ENCODE measurements at regions not wholly inside any gene's neighbourhood (a gene's known extent, or its start where the extent isn't known, plus 50 kb on each side); places are given as distances from the start of the nearest gene placed in this dataset.
A peak's percentile ranks its signal among the peaks of the same experiment; 100 is the strongest.
"Not testable (repeated sequence)": the region's sequence is repeated elsewhere in the genome, so short reads cannot be mapped to it uniquely, and the experiment has no call there.

DNA sequence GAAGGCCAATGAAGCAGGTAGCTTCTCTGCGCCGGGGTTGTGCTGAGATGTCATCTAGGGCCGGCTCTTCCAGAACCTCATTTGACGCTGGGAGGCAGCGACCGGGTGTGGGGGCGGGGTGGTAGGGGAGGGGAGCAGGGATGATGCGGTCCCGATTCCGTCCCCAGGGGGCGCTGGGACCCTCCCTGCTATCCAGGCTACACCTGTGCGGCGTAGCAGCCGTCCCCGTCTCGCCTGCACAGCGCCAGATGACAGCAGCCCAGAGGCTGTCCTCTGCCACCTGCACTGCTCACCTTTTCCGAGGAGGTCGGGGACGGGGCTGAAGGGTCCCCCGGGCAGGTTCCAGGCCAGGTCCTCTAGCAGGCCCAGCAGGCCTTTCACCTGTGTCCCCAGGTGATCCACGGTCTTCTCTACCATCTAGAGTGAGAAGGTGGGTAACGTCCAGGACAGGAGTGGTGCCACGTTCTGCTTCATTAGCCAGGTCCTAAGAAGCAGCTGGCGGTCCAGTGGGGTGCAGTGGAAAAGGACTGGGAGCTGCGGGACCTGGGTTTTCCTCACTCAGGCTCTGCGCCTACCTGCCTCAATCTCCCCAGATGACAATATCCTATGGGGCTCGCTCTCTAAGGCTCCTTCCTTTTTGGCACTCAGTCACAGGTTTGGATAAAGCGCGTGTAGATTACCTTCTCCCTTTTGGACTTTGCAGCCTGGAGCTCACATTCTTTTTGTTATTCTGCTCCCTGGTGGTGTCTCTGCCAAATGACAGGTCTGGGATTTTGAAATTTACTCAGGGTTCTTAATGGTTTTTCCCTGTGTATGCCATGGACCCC, 56.0 kb upstream of the RAB6C start:
- FAIRE-seq: peak; percentile 94

- FAIRE-seq: not testable (repeated sequence)
These were observed 55.4 kb upstream of the RAB6C start for GRCh38 chr2:129924115-129924514.

DNA sequence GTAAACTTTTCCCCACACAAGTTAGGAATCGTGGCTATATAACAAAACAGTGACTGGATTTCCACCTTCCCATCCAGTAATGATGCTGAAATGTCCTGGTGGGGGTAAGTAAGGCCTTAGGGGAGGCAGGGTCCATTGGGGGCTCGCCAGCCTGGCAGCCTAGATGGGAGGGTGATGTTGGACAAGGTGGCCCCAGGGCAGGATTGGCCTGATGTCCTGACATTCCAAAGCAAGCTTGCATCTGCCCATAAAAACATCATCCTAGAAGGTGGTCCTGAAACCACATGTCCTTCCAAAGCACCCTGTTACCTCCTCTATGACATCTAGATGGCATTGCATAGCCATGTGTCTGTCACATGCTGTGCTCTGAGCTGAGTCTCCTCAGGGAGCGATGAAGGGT, 54.1 kb upstream of the RAB6C start:
- FAIRE-seq: no peak

- FAIRE-seq: no peak
These were observed 51.8 kb upstream of the RAB6C start for GRCh38 chr2:129927696-129928095.

GRCh38 chr2:129929321-129930290, 49.9 kb upstream of the RAB6C start:
- no peak for FAIRE-seq

Measured in G401.6 (cell line).